Testis (tissue), 2 donors: ENCODE measurements at regions not wholly inside any gene's neighbourhood (a gene's known extent, or its start where the extent isn't known, plus 50 kb on each side); places are given as distances from the start of the nearest gene placed in this dataset.

Experiments used
- CTCF ChIP-seq, 3 experiments: fragments of 450-650 bp in 2 of 3; fragments of 200-600 bp in 1 of 3; sonication (generic) in 1 of 3; IDR thresholded peaks; one replicate each; pipeline ENCODE4 v1.5.1; 2016 to 2019; ENCODE audit warnings: antibody characterized with exemption in 3 of 3, mild to moderate bottlenecking in 2 of 3, moderate library complexity in 1 of 3
- POLR2A ChIP-seq: fragments of 450-650 bp; IDR thresholded peaks from one replicate; pipeline ENCODE4 v1.6.1; 2017; ENCODE audit warnings: antibody characterized with exemption, mild to moderate bottlenecking, moderate library complexity

DNA sequence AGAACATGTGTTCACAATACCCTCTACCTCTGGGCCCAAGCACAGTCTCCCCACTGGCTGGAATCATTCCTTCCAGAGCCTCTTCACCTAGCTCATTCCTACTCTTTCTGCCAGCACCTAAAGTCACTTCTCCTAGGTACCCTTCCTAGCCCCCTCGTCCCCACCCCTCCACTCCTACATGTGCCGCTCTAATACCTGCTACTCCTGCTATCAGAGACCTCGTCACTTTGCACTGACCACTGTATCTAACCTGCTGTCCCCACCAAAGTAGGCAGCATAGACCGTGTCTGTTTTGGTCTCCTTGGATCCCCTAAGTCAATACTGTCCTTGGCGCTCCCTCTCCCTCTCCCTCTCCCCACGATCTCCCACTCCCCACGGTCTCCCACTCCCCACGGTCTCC is 53.2 kb upstream of the PKDCC start:
- no peak for TF ChIP-seq CTCF (IDR thresholded peaks at IDR 0.05)
- no peak for TF ChIP-seq POLR2A
